NCI-H1417 (cell line): ENCODE measurements at regions not wholly inside any gene's neighbourhood (a gene's known extent, or its start where the extent isn't known, plus 50 kb on each side); places are given as distances from the start of the nearest gene placed in this dataset.
"Not testable (repeated sequence)": the region's sequence is repeated elsewhere in the genome, so short reads cannot be mapped to it uniquely, and the experiment has no call there.

Experiments used
- DNase-seq, 3 experiments: peaks; one replicate each; lab custom pipeline; 2025; lab: John Stamatoyannopoulos, UW

DNA sequence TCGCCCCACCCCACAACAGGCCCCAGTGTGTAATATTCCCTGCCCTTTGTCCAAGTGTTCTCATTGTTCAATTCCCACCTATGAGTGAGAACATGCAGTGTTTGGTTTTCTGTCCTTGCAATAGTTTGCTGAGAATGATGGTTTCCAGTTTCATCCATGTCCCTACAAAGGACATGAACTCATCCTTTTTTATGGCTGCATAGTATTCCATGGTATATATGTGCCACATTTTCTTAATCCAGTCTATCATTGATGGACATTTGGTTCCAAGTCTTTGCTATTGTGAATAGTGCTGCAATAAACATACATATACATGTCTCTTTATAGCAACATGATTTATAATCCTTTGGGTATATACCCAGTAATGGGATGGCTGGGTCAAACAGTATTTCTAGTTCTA lies 132.7 kb downstream of the SNX10 start:
- not testable (repeated sequence) for DNase-seq

DNA sequence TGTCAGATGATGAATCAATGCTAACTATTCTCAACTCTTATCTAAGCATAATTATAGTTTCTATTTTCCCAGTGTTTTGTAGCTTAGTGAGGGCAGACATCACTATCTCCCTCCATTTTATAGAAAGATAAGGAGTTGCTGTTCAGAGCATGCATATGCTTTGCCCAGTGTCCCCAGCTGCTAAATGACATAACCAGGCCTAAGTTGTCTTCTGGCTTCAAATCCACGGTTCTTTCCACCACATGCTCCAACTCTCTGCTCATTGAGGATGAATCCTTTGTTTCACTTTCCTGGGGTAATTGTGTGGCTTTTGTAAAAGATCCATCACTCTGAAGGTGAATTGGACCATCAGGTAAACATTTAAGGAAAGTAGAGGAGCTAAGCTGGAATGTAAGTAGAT lies 134.0 kb downstream of the SNX10 start:
- DNase-seq: peak in 1 of 3 experiments; percentile 83

DNA sequence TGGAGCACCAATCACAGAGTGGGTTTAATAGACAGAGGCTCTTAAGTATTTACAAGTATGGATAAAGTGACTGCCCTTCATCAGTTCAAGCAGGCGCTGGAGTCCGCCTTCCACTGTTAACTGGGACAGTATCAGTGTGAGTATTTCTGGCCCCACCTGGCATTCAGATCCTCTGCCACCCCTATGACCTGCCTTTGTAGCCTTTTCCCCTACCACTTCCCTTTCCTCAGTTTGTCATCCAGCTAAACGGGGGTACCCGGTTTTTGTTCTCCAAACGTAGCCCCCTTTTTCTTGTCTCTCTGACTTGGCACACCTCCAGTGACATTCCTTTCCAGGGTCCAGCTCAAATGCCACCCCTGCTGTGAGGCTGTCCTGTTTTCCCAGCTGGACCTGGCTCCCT lies 134.4 kb downstream of the SNX10 start:
- peak in 2 of 3 experiments; percentile 31 to 70 for DNase-seq

DNA sequence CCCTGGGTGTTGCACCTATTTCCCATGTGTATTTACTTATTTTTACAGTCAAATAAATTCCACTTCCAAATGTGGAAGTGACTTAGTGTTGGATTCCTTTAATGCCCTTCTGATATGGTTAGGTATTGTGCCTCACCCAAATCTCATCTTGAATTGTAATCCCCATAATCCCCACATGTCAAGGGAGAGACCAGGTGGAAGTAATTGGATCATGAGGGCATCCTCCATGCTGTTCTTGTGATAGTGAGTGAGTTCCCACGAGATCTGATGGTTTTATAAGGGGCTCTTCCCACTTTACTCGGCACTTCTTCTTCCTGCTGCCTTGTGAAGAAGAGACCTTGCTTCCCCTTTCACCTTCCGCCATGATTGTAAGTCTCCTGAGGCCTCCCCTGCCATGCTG lies 136.9 kb downstream of the SNX10 start:
- DNase-seq: no peak

DNA sequence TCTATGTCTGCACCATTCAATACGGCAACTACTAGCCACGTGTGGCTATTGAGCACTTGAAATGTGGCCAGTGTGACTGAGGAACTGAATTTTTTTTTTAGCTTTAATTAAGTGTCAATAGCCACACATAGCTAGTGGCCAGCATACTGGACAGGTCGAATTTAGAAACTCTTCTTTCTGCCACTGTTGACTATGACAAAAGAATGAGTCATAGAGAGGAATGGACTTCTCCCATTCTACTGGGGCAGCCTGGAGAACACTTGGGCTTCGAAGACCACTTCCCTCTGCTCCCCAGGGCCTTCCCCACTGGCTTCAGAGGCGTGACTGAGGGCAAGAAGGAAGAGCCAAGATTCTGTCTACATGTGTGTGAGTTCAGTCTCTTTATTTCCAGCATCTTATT lies 137.5 kb downstream of the SNX10 start:
- no peak for DNase-seq

DNA sequence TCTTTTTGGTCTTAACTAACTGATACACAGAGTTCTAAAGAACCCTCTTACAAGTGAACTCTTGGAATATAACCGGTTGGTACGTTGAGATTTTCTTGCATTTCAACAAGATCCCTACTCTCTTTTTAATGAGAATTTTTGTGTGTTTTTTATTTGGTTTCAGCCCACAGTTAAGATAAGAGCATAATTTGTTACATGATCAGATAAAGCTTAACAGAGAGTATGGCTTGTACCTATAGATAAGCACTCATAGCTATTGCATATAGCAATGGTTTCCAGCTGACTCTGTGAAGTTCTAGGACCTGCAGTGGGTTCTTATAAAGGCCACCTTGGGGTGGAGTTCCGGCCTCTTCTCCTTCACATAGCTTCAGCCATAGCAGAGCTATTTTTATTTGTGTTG lies 143.3 kb downstream of the SNX10 start:
- no peak for DNase-seq

DNA sequence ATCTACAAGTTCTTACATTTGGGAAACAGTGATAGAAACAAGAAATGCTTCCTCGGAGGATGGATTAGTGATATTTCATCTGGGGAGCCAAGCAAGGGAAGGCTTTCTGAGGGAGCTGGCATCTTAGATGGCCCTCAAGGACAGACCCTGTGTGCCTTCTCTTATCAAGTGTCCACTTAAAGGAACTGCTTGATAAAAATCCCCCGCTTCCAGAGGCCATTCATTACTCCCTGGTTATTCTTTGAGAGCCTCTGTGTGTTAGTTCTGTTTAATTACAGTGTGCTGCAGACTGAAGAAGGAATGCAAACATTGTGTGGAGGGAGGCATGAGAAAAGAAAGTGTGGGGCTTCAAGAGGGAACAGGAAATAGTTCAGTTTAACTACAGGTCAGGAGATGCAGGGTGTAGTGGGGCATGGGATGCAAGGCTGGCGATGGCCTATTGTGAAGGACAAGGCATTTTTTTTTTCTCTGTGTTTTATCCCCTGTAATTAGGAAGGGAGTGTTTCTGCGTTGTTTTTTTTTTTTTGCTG lies 145.4 kb downstream of the SNX10 start:
- DNase-seq: peak in 2 of 3 experiments; percentile 81 to 97

DNA sequence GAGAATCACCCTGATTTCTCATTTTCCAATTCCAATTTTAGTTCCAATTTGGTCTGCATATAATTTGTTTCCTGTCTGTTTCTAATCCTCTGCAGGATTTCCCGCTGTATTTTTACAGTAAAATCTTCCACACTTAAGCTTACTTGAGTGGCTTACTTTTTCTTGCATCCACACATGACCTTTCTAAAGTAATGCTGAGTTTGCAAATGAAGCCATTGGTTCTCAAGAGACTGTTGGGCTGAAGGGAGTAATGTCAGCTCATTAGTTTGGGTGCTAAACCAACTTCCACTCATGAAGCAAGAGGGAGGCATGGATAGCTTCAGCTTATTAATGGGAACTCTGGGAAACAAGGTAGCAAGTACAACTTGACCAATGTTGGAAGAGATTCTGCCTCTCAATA lies 146.4 kb downstream of the SNX10 start:
- DNase-seq: peak in 1 of 3 experiments; percentile 39

DNA sequence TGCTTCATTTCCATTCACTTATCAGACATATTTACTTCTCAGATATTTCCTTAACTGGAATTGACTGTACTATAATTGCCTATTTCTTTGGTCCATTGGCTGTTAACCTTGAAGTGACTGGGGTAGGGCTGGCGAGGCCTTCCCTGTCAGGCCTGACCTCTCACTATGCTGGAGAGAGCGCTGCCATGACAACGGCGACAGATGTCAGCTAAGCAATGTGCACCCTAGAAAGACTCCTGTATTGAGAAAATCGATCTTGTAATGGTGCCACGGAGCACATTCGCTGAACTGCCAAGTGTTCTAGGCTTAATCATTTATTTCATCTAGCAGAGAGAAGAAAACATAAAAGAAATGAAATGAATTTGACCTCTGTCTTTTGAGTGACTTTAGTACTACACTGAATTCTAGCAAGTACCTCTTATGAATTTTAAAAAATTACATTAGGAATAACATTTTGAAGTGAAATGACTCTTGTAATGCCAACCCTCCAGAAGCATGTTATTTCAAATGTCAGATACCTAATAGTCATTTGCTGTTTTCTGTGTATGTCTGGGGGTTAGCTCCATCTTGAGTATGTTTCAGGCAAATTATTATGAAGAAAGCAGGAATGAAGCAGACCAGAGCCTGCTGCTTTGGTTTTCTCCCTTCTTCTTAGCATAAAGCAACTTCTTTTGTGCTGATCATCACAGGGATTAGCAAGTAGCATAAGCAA lies 148.0 kb downstream of the SNX10 start:
- peak; percentile 73 to 92 (median 76) for DNase-seq

DNA sequence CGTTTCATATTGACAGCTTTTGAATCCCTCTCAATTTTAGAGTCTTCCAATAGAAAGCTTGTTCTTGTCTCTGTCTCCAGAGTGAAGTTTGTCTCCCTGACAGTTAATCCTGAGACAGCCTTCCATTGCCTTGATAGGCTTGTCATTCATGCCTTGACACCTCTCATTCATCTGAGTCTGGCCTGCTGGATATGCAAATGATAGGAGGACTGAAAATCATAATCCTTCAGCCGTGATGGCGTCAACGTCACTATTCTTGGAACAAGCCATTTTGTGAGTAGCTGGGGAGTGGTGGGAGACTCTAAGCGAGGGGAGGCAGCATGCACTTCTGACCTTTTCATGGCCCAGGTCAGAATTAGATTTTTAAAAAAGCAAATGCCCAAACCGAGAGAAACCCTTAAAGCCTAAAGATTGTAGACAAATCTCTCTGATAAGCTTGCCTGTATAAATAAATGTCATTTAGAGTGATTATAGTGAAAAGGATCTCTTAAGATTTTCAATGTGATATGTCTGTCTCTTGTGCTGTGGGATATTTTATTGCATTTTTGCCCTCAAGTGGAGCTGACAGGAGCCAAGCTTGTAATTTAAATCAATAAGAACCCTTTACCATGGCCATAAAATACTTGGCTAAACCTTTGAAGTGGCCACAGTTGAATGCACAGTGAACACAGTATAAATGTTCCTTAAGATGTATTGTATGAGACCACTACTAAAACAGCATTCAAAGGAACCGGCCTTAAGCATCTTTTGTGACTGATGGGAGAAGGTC lies 148.8 kb downstream of the SNX10 start:
- DNase-seq: peak; percentile 28 to 97 (median 83)

DNA sequence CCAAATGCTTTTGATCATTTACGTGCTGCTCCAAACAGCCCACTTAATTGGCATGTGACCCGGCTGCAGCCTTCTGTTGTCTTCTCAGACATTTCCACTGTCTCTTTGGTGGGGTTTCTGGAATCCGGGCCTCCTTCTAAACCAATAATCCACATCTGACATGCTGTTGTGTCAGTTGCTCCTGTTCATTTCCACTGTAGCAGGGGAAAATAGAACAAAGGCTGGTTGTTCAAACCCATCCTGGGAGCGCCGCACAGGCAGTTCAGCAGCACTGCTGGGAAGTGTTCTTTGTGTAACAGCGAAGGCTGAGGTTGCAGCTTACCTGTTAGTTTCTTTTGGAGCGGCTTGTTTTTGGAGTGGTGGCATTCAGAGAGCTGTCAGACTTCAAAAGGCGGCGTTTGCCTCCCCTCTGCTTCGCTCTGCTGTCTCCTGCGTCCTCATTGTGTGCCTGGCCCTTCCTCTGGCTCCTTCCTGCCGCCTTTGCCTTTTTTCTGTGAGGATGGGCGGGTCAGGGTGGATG lies 149.4 kb downstream of the SNX10 start:
- DNase-seq: peak in 1 of 3 experiments; percentile 60

DNA sequence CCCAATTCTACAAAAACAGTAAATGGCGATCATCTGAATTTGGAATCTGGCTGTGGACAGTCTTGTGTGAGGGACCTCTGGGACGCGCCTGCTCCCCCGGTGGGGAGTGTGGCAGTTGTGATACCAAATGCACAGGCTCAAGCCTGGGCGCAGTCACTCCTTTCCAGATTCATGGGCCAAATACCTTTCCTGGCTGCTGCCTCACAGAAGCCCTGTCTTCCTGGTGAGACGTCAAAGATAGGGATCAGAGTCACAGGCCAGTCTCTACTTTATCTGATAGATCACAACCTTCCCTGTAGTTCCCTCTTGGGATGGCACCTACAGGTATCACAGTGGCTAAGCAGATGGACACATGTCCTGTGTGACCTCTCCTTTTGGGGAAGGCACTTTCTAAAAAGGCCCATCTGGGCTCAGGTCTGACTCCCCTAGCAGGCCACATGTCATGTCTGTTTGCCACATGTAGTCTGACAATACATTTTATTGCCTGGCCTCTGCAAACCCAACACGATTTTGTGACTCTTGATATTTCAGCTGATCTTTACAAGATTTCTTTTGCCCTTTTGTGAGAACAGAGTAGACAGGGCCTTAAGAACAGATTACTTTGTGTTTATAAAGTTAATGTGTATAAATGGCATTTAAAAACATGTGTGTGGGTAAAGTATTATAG lies 150.1 kb downstream of the SNX10 start:
- DNase-seq: peak in 1 of 3 experiments; percentile 43

DNA sequence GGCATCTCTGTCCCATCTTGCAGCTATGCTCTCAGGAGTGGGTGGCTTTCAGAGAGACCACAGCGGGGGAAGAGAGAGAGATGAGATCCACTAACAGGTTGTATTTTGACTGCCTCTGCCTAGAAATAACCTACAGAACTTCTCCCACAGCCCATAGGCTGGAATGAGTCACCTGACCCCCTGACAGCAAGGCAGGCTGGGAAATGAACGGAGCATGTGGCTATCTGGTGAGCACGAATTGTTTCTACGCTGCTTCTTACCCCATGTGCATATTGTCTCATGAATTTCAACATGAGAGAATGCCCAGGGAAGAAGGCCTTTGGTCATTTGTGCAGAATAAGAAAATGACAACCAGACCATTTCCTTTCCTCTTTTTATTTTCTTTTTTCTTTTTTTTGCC lies 151.3 kb downstream of the SNX10 start:
- DNase-seq: no peak

DNA sequence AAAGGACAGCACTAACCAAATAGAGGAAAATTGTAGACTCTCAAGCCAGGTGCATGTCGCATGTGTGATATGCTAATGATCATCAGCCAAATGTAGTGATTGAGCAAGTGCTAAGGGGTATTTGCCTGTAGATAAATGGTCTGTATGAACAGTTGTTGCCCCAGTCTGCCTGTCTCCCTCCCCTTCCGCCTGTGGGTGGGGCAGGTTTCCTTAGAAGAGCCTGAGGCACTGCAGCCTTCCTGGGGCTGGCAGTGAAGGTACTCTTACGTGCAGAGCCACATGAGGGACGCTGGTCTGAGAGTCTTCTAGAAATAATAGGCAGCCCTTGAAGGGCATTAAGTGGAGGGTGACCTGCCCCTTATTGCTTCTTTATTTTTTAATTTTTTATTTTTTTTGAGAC lies 152.1 kb downstream of the SNX10 start:
- DNase-seq: peak in 2 of 3 experiments; percentile 56 to 72

DNA sequence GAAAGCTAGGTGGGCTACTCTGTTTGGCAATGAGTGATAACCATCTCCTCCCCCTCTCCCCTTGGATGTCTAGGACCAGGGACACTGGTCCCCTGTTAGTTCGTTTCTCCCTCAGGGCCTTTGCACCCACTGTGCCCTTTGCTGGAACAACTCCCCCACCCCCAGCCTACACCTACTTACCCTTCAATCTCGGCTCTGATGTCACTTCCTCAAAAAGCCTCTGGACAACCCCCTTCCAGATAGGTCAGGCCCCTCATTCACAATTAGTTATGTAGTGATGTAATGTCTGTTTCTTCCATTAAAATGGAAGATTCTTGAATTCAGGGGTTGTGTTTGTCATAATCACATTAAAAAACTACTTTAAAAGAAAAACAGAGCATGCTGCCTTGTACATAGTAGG lies 152.9 kb downstream of the SNX10 start:
- no peak for DNase-seq

DNA sequence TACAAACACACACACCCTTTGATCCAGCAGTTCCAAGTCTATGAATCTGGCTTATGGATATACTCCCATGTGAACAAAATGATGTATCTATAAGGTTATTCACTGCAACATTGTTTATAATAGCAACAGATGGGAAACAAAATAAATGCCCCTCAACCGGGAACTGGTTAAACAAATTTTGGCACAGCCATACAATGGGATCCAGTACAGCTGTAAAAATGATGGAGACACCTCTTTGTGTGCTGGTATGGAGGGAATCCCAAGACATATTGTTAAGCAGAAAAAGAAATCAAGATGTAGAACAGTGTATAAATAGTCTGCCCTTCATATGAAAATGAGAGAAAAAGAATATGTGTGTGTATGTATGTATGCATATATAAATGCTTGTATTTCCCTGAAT lies 155.5 kb downstream of the SNX10 start:
- DNase-seq: no peak

DNA sequence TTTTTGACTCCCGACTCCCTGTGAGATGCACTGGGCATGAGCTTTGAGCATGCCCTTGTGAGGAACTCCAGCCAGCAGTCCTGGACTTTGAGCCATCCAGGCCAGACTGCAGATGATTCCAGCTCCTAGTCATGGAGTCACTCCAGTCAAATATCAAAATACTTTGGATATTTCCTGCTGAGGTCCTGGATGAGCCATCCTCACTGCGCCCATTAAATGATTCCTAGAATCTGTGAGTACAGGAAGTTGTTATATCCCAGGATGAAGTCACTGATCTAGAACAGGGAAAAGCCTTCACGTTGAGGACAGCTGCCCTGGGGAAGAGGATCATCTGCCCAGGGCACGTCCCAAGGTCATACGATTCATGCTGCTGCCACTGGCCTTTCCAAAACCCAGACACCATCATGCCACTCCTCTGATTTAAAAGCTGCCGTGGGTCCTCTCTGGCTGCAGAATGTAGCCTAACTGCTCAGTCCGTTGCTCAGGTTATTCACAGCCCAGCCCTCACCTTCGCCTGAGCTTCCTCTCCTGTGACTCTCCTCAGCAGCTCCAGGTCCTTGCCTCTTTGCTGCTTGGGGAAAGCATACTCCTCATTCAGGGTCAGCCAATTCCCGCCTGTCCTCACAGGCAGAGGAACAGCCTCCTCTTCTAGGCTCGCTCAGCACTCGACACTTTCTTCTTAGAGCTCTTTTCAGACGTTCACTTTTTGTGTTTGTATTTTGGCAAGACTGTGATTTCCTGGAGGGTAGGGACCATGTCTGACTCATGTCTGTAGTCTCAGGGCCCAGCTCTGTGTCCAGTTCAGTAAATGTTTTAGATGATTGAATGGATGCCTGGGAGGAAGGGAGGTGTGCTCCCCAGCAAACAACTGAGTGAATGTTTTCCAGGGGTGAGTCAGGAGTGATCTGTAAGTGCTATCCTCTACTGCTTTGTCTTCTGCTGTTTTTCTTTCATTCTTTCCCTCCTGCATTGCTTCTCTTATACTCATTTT lies 157.8 kb downstream of the SNX10 start:
- DNase-seq: no peak

DNA sequence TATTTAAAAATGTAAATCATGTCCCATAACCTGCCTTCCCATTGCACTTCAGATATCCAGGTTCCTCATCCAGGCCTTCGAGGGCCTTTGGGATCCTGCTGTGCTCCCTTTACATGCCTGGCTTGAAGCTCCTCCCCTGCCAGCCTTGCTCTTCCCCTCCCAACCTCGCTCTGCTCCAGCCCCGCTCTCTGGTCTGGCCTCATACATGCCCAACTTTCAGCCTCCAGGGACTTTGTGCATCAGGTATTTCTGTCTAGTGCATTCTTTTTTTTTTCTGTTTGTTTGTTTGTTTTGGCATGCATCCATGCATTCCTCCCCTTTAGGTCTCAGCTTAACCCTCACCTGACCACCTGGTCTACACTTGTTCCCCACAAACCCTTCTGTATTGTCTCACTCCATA lies 160.3 kb downstream of the SNX10 start:
- peak in 2 of 3 experiments; percentile 48 to 75 for DNase-seq

DNA sequence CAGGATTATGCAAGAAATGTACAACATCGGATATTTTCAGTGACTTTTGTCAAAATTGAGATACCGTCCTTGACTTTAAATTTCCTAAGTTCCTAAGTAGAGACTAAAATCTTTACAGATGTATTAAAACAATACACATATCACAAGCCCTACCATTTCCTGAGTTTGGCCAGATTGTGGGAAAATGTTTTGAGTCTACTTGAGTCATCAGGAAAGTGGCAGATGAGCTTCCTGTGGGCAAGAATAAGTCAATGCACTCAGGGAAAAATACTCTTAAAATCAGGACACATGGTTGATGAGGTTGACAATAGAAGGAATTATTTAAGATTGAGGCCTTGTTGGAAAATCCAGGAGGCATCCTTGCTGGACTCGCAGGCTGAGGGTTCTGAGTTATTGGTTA lies 162.5 kb downstream of the SNX10 start:
- no peak for DNase-seq

DNA sequence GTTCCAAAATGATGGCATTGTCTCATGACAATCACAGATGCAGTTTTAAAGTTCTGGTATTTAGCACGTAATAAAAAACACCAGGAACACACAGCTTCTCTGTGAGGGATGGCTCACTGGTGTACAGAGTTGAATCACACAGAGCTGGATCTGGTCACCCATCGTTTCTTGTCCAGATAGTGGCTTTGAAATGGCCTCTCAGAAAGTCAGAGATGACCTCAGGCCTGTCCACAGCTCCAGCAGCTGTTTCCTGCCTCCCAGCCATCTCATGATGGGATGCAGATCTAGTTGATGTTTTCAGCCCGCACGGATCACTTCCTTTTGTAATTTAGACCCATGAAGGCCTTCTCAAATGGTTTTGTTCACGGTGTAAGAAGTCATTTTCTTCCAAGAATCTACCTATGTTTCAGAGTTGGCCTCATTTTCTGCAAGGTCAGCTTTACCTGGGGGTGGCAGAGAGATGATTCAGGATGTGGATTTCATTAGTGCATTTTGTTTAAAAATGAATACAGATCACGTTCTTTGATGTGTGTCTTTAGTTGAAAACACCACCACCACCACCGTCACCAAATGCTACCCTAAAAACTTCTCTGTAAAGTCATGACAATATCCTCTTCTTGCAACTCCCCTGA lies 166.2 kb downstream of the SNX10 start:
- DNase-seq: no peak
